Dedifferentiated amniotic fluid mesenchymal stem cell (primary cell): ENCODE measurements at regions not wholly inside any gene's neighbourhood (a gene's known extent, or its start where the extent isn't known, plus 50 kb on each side); places are given as distances from the start of the nearest gene placed in this dataset.

Experiments
- DNase-seq: peaks from one replicate; pipeline ENCODE4 v3.0.0-alpha.2; 2016; ENCODE audit errors: extremely low spot score

- DNase-seq: no peak
These were observed 188.6 kb upstream of the HABP2 start for GRCh38 chr10:113364227-113364626.

- no peak for DNase-seq
These were observed 184.0 kb upstream of the HABP2 start for GRCh38 chr10:113368666-113369364.

- no peak for DNase-seq
These were observed 183.5 kb upstream of the HABP2 start for GRCh38 chr10:113369365-113369694.

GRCh38 chr10:113376428-113376827 is 176.4 kb upstream of the HABP2 start:
- no peak for DNase-seq

GRCh38 chr10:113379091-113379490 is 173.8 kb upstream of the HABP2 start:
- DNase-seq: no peak

- no peak for DNase-seq
These were observed 171.4 kb upstream of the HABP2 start for GRCh38 chr10:113381416-113381815.

- peak; percentile 37 for DNase-seq
These were observed 170.8 kb upstream of the HABP2 start for GRCh38 chr10:113381981-113382509.

GRCh38 chr10:113382691-113383090 is 170.2 kb upstream of the HABP2 start:
- DNase-seq: no peak

- DNase-seq: no peak
These were observed 168.7 kb upstream of the HABP2 start for GRCh38 chr10:113384181-113384580.

- DNase-seq: peak; percentile 94
These were observed 167.5 kb upstream of the HABP2 start for GRCh38 chr10:113385021-113385999.

- DNase-seq: peak; percentile 46
These were observed 166.8 kb upstream of the HABP2 start for GRCh38 chr10:113386005-113386404.

GRCh38 chr10:113389969-113390368 is 162.9 kb upstream of the HABP2 start:
- no peak for DNase-seq

GRCh38 chr10:113390896-113391295 is 162.0 kb upstream of the HABP2 start:
- no peak for DNase-seq

- DNase-seq: no peak
These were observed 155.8 kb upstream of the HABP2 start for GRCh38 chr10:113397047-113397446.

- no peak for DNase-seq
These were observed 153.8 kb upstream of the HABP2 start for GRCh38 chr10:113399065-113399464.

- no peak for DNase-seq
These were observed 150.3 kb upstream of the HABP2 start for GRCh38 chr10:113402602-113403001.

- DNase-seq: no peak
These were observed 145.6 kb upstream of the HABP2 start for GRCh38 chr10:113407218-113407617.

GRCh38 chr10:113409175-113409574 is 143.7 kb upstream of the HABP2 start:
- no peak for DNase-seq

- DNase-seq: no peak
These were observed 142.2 kb upstream of the HABP2 start for GRCh38 chr10:113410618-113411017.

GRCh38 chr10:113411456-113411855 is 141.4 kb upstream of the HABP2 start:
- no peak for DNase-seq

- DNase-seq: no peak
These were observed 140.7 kb upstream of the HABP2 start for GRCh38 chr10:113412161-113412560.

GRCh38 chr10:113414543-113414942 is 138.3 kb upstream of the HABP2 start:
- no peak for DNase-seq

GRCh38 chr10:113415246-113415645 is 137.6 kb upstream of the HABP2 start:
- no peak for DNase-seq
